ENCODE measurements at regions not wholly inside any gene's neighbourhood (a gene's known extent, or its start where the extent isn't known, plus 50 kb on each side); places are given as distances from the start of the nearest gene placed in this dataset.

DNA sequence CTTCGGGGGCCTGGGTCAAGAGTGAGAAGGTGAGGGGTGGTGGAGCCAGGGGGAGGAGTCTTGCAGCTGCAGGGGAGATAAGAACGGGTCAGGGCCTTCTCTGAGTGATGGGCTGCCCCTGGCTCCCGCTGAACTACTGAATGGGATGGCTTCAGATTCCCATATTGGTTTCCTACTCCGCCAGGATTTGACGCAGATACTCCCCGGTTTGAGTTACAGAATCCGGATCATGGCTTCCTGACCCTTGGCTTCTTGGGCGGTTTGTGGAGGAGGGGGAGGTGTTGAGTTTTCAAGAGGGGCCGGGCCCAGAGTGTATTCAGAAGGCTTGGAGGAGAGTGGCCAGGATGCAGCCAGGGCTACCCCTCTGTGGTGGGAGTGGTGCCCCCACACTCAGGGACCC lies 119.9 kb upstream of the ATP2B2 start:
- no peak for DNase-seq (ENCODE audit: low spot score)
- Histone ChIP-seq H4K20me1 (ENCODE audit: insufficient read depth, low read length) (no peaks in the 10 kb centered on the region), H3K4me2 (ENCODE audit: low read length) (no peak overlapping the region), H2AFZ (ENCODE audit: low read length) (no peak overlapping the region), H3K9me2 (ENCODE audit: insufficient read depth, low read length) (no peaks in the 10 kb centered on the region), H3K36me3 (ENCODE audit: insufficient read depth, low read length) (no peaks in the 10 kb centered on the region), H3K4me1 (ENCODE audit: insufficient read depth, low read length, poor library complexity, severe bottlenecking) (no peaks in the 10 kb centered on the region), H3K27ac (ENCODE audit: low read depth, low read length, poor library complexity, severe bottlenecking) (no peak overlapping the region), H3K79me2 (ENCODE audit: insufficient read depth, low read depth, low read length) (no peaks in the 10 kb centered on the region), H3K9me3 (ENCODE audit: low read length) (no peaks in the 10 kb centered on the region), H3K4me3 (ENCODE audit: low read depth, low read length, poor library complexity, severe bottlenecking) (no peak overlapping the region)
- TF ChIP-seq, protein P1, sequence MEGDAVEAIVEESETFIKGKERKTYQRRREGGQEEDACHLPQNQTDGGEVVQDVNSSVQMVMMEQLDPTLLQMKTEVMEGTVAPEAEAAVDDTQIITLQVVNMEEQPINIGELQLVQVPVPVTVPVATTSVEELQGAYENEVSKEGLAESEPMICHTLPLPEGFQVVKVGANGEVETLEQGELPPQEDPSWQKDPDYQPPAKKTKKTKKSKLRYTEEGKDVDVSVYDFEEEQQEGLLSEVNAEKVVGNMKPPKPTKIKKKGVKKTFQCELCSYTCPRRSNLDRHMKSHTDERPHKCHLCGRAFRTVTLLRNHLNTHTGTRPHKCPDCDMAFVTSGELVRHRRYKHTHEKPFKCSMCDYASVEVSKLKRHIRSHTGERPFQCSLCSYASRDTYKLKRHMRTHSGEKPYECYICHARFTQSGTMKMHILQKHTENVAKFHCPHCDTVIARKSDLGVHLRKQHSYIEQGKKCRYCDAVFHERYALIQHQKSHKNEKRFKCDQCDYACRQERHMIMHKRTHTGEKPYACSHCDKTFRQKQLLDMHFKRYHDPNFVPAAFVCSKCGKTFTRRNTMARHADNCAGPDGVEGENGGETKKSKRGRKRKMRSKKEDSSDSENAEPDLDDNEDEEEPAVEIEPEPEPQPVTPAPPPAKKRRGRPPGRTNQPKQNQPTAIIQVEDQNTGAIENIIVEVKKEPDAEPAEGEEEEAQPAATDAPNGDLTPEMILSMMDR (conservative IDR thresholded peaks at IDR 0.05; ENCODE audit: low read length) = no peak
- no peak for TF ChIP-seq EZH2phosphoT487 (IDR thresholded peaks at IDR 0.05; ENCODE audit: borderline replicate concordance, low read depth, low read length)
- BruUV-seq (replicated peaks) = no TSS peak
- intact Hi-C loops (cut with micrococcal nuclease; ENCODE audit: unreplicated experiment) = no loop called here
- ChIA-PET CTCF (ENCODE audit: unreplicated experiment) (no interaction called here), POLR2A (no interaction called here)

DNA sequence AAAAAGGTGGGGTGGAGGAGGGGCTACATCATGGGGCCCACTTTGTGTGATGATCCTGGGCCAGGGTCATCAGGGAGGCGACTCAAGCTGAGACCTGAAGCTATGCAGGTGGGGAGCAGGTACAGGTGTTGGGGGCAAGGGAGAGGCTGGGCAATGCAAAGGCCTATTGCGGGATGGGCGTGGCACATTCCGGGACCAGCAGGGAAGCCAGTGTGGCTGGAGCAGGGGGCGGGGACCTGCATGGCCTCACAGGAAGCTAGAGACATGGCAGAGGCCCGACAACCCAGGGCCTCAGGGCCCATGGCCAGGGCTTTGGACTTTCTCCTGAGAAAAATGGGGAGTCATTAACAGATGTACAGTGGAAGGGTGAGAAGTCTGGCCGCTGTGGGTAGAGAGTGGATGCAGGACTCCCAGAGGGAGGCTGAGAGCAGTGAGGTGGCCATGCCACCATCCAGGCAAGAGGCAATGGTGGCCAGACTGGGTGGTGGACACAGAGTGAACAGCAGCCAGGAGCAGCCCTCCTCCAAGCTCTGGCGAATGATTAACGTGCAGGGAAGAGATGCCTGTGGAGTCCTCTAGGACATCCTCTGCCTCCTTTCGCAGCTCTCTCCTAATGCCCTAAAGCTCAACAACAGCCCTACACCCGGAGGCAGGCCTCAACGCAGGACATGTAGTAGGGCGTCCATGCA lies 122.6 kb upstream of the ATP2B2 start:
- Histone ChIP-seq H3K27ac (ENCODE audit: low read depth, low read length, poor library complexity, severe bottlenecking) (no peak overlapping the region), H3K9me2 (ENCODE audit: insufficient read depth, low read length) (no peaks in the 10 kb centered on the region), H2AFZ (ENCODE audit: low read length) (no peak overlapping the region), H3K36me3 (ENCODE audit: insufficient read depth, low read length) (no peaks in the 10 kb centered on the region), H3K4me1 (ENCODE audit: insufficient read depth, low read length, poor library complexity, severe bottlenecking) (no peaks in the 10 kb centered on the region), H3K79me2 (ENCODE audit: insufficient read depth, low read depth, low read length) (no peaks in the 10 kb centered on the region), H4K20me1 (ENCODE audit: insufficient read depth, low read length) (no peaks in the 10 kb centered on the region), H3K4me3 (ENCODE audit: low read depth, low read length, poor library complexity, severe bottlenecking) (no peak overlapping the region), H3K4me2 (ENCODE audit: low read length) (no peak overlapping the region), H3K9me3 (ENCODE audit: low read length) (no peaks in the 10 kb centered on the region)
- no TSS peak for BruUV-seq (replicated peaks)
- no peak for DNase-seq (ENCODE audit: low spot score)
- TF ChIP-seq EZH2phosphoT487 (IDR thresholded peaks at IDR 0.05; ENCODE audit: borderline replicate concordance, low read depth, low read length) = no peak
- TF ChIP-seq, protein P1 (conservative IDR thresholded peaks at IDR 0.05; ENCODE audit: low read length) = no peak
- intact Hi-C loops (cut with micrococcal nuclease; ENCODE audit: unreplicated experiment) = no loop called here
- ChIA-PET CTCF (ENCODE audit: unreplicated experiment) (no interaction called here), POLR2A (no interaction called here)

DNA sequence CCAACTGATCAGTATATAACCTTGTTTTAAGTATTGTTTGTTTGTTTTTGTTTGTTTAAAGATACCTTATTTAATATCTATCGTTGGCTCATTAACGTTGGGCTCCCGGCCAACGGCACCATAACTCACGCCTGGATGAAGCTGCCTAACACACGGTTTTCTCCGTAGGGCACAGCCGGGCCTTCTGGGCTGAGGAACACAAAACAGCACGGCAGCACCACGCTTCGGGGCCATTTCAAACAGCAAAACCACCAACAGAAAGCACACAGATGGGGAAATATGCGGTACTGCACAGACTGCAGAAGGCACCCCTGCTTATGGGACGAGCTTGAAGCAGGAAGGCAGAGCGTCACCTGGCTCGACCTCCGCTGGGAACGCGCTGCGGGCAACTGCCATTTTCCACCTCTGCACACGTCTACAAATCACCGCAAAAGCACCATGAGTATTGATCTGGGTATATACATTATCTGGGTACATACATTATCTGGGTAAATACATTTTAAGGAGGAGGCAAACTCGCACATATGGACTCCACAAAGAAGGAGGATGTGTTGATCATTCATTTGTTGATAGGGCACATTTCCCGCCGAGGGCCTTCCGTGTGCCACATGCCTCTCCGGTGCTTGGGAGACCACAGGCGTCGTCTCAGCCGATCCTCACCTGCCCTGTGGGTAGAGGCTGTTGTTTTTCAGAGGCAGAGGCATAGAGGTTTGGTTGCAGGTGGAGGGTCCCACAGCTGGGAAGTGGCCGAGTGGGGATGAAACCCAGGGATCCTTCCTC lies 123.7 kb upstream of the ATP2B2 start:
- no peak for DNase-seq (ENCODE audit: low spot score)
- POLR2A ChIA-PET = no interaction called here
- CTCF ChIA-PET (ENCODE audit: unreplicated experiment) = no interaction called here
- H3K4me2 ChIP-seq (ENCODE audit: low read length) = no peak overlapping the region
- no peak overlapping the region for H3K27ac ChIP-seq (ENCODE audit: low read depth, low read length, poor library complexity, severe bottlenecking)
- no peak overlapping the region for H2AFZ ChIP-seq (ENCODE audit: low read length)
- TF ChIP-seq, protein P1 (conservative IDR thresholded peaks at IDR 0.05; ENCODE audit: low read length) = no peak
- no peak for TF ChIP-seq EZH2phosphoT487 (IDR thresholded peaks at IDR 0.05; ENCODE audit: borderline replicate concordance, low read depth, low read length)
- no peaks in the 10 kb centered on the region for H3K79me2 ChIP-seq (ENCODE audit: insufficient read depth, low read depth, low read length)
- intact Hi-C loops (cut with micrococcal nuclease; ENCODE audit: unreplicated experiment) = no loop called here
- BruUV-seq (replicated peaks) = no TSS peak
- H3K9me2 ChIP-seq (ENCODE audit: insufficient read depth, low read length) = no peaks in the 10 kb centered on the region
- no peaks in the 10 kb centered on the region for H3K4me1 ChIP-seq (ENCODE audit: insufficient read depth, low read length, poor library complexity, severe bottlenecking)
- no peaks in the 10 kb centered on the region for H4K20me1 ChIP-seq (ENCODE audit: insufficient read depth, low read length)
- no peaks in the 10 kb centered on the region for H3K9me3 ChIP-seq (ENCODE audit: low read length)
- no peaks in the 10 kb centered on the region for H3K36me3 ChIP-seq (ENCODE audit: insufficient read depth, low read length)
- H3K4me3 ChIP-seq (ENCODE audit: low read depth, low read length, poor library complexity, severe bottlenecking) = no peak overlapping the region

Measured in OCI-LY7 (cell line).